Neural cell (in vitro differentiated cells): ENCODE measurements at regions not wholly inside any gene's neighbourhood (a gene's known extent, or its start where the extent isn't known, plus 50 kb on each side); places are given as distances from the start of the nearest gene placed in this dataset.

ENCODE experiments used
- EP300 ChIP-seq: fragments of 450-650 bp; conservative IDR thresholded peaks from 2 replicates; pipeline ENCODE4 v1.6.1; 2014; ENCODE audit warnings: antibody characterized with exemption, mild to moderate bottlenecking, moderate library complexity; ENCODE audit not compliant: poor library complexity, severe bottlenecking
- EZH2 ChIP-seq: fragments of 200-600, 300-800 bp; shearing (Covaris generic), sonication (generic); IDR thresholded peaks from 2 replicates; pipeline ENCODE4 v1.6.1; 2014; ENCODE audit warnings: antibody characterized with exemption, low read length, borderline replicate concordance, mild to moderate bottlenecking; ENCODE audit not compliant: insufficient read depth, poor library complexity, severe bottlenecking
- MXI1 ChIP-seq: fragments of 450-650 bp; conservative IDR thresholded peaks from 2 replicates; pipeline ENCODE4 v1.6.1; 2014; ENCODE audit warnings: antibody characterized with exemption, mild to moderate bottlenecking; ENCODE audit not compliant: poor library complexity, severe bottlenecking
- POLR2AphosphoS5 ChIP-seq: IDR thresholded peaks from 2 replicates; pipeline ENCODE4 v1.6.1; 2012
- RAD21 ChIP-seq: fragments of 450-650 bp; conservative IDR thresholded peaks from 2 replicates; pipeline ENCODE4 v1.6.1; 2014; ENCODE audit warnings: antibody characterized with exemption, mild to moderate bottlenecking, moderate library complexity
- SMC3 ChIP-seq: fragments of 450-650 bp; conservative IDR thresholded peaks from 2 replicates; pipeline ENCODE4 v1.6.1; 2014; ENCODE audit warnings: antibody characterized with exemption, mild to moderate bottlenecking, moderate library complexity; ENCODE audit not compliant: poor library complexity
- TAF1 ChIP-seq: IDR thresholded peaks from 2 replicates; pipeline ENCODE4 v1.6.1; 2012; ENCODE audit warnings: low read depth
- TF ChIP-seq, protein P1 (sequence below): fragments of 450-650 bp; IDR thresholded peaks from 2 replicates; pipeline ENCODE4 v1.5.1; 2014; ENCODE audit warnings: antibody characterized with exemption, mild to moderate bottlenecking, moderate library complexity; ENCODE audit not compliant: poor library complexity, severe bottlenecking
- TF ChIP-seq, protein P2 (sequence below): IDR thresholded peaks from 2 replicates; pipeline ENCODE4 v1.6.1; 2012; ENCODE audit warnings: borderline replicate concordance

DNA sequence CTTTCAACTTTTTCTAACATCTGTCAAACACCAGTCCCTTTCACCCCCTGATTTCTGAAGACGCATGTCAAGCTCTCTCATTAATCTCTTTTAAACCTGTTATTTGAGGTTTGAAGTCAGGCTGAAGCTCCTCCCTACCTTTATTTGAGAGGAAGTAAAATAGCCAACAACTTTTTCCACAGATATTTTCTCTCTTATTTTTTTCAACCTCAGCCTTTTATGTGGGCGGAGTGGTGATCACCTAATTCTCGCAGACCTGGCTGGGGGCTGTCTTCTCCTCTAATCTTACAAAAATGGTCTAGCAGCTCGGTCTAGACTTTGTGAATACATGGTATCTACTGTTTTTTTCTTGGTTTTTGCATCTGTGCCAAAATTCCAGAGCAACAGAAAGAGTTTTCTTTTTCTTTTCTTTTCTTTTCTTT is 395.7 kb upstream of the ACTBL2 start:
- TF ChIP-seq EZH2, result no peak
- TF ChIP-seq, protein P1, sequence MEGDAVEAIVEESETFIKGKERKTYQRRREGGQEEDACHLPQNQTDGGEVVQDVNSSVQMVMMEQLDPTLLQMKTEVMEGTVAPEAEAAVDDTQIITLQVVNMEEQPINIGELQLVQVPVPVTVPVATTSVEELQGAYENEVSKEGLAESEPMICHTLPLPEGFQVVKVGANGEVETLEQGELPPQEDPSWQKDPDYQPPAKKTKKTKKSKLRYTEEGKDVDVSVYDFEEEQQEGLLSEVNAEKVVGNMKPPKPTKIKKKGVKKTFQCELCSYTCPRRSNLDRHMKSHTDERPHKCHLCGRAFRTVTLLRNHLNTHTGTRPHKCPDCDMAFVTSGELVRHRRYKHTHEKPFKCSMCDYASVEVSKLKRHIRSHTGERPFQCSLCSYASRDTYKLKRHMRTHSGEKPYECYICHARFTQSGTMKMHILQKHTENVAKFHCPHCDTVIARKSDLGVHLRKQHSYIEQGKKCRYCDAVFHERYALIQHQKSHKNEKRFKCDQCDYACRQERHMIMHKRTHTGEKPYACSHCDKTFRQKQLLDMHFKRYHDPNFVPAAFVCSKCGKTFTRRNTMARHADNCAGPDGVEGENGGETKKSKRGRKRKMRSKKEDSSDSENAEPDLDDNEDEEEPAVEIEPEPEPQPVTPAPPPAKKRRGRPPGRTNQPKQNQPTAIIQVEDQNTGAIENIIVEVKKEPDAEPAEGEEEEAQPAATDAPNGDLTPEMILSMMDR, result no peak
- no peak for TF ChIP-seq RAD21
- TF ChIP-seq SMC3, result no peak
- TF ChIP-seq POLR2AphosphoS5, result no peak
- TF ChIP-seq EP300, result no peak
- TF ChIP-seq, protein P2, sequence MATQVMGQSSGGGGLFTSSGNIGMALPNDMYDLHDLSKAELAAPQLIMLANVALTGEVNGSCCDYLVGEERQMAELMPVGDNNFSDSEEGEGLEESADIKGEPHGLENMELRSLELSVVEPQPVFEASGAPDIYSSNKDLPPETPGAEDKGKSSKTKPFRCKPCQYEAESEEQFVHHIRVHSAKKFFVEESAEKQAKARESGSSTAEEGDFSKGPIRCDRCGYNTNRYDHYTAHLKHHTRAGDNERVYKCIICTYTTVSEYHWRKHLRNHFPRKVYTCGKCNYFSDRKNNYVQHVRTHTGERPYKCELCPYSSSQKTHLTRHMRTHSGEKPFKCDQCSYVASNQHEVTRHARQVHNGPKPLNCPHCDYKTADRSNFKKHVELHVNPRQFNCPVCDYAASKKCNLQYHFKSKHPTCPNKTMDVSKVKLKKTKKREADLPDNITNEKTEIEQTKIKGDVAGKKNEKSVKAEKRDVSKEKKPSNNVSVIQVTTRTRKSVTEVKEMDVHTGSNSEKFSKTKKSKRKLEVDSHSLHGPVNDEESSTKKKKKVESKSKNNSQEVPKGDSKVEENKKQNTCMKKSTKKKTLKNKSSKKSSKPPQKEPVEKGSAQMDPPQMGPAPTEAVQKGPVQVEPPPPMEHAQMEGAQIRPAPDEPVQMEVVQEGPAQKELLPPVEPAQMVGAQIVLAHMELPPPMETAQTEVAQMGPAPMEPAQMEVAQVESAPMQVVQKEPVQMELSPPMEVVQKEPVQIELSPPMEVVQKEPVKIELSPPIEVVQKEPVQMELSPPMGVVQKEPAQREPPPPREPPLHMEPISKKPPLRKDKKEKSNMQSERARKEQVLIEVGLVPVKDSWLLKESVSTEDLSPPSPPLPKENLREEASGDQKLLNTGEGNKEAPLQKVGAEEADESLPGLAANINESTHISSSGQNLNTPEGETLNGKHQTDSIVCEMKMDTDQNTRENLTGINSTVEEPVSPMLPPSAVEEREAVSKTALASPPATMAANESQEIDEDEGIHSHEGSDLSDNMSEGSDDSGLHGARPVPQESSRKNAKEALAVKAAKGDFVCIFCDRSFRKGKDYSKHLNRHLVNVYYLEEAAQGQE, result no peak
- no peak for TF ChIP-seq TAF1
- TF ChIP-seq MXI1, result no peak
